A549 (cell line): ENCODE measurements at regions not wholly inside any gene's neighbourhood (a gene's known extent, or its start where the extent isn't known, plus 50 kb on each side); places are given as distances from the start of the nearest gene placed in this dataset.

Source experiments
- ATAC-seq, 2 experiments: fragments of 200-7000 bp in 1 of 2; fragments of >200 bp in 1 of 2; cut with Nextera tagmentation in 1 of 2; cut with Tn5 transposase in 1 of 2; 3 replicates each; pipeline versions ENCODE4 v1.8.0 to v1.9.1; 2018 to 2020; ENCODE audit warnings: mild to moderate bottlenecking in 1 of 2, moderate library complexity in 1 of 2
- CTCF ChIA-PET: fragments of 300-600 bp; sonication (Branson Sonifier 250); formaldehyde crosslinking; extraction: SDS; loops from one replicate; lab custom pipeline; 2021; ENCODE audit warnings: antibody characterized with exemption, inconsistent platforms; lab: Yijun Ruan, JAX
- POLR2A ChIA-PET: fragments of 350-600 bp; formaldehyde crosslinking; extraction: SDS; loops from one replicate; lab custom pipeline; 2021; ENCODE audit warnings: antibody characterized with exemption, inconsistent platforms; lab: Yijun Ruan, JAX
- DNase-seq, 2 experiments: peaks; one replicate each; pipeline versions ENCODE4 v3.0.0 to v3.0.0-alpha.2; 2011 to 2016; ENCODE audit warnings: low read depth in 1 of 2, low spot score in 1 of 2
- FAIRE-seq: peaks from 2 replicates; lab custom pipeline; 2011; peaks lifted over from hg19 to GRCh38; lab: Jason Lieb, UNC
- H3K27ac ChIP-seq, 2 experiments: fragments of >200 bp; sonication (Bioruptor Twin); formaldehyde crosslinking; 3 replicates each; pipeline ENCODE4 v1.5.1; 2016 to 2017
- H3K4me1 ChIP-seq: fragments of >200 bp; sonication (Bioruptor Twin); formaldehyde crosslinking; 3 replicates; pipeline ENCODE4 v1.6.1; 2016
- H3K4me2 ChIP-seq: fragments of >200 bp; sonication (Bioruptor Twin); formaldehyde crosslinking; 3 replicates; pipeline ENCODE4 v1.6.1; 2016
- H3K4me3 ChIP-seq: fragments of >200 bp; sonication (Bioruptor Twin); formaldehyde crosslinking; 3 replicates; pipeline ENCODE4 v1.5.1; 2016
- H3K9me3 ChIP-seq: fragments of >200 bp; sonication (Bioruptor Twin); formaldehyde crosslinking; 3 replicates; pipeline ENCODE4 v1.6.1; 2016
- BHLHE40 ChIP-seq: IDR thresholded peaks from 2 replicates; pipeline ENCODE4 v1.6.1; 2012; ENCODE audit warnings: low read depth, low read length, inconsistent platforms
- CBX8 ChIP-seq: fragments of 200-600 bp; sonication (generic); IDR thresholded peaks from 2 replicates; pipeline ENCODE4 v1.6.1; 2016
- CEBPB ChIP-seq, 2 experiments: fragments of >200 bp in 1 of 2; sonication (Bioruptor Twin) in 1 of 2; formaldehyde crosslinking in 1 of 2; IDR thresholded peaks; 2 replicates each; pipeline ENCODE4 v1.6.1; 2012 to 2016
- CHD2 ChIP-seq: fragments of 150-350 bp; IDR thresholded peaks from 2 replicates; pipeline ENCODE4 v1.6.1; 2014; ENCODE audit warnings: low read length; ENCODE audit not compliant: partially characterized antibody
- E2F6 ChIP-seq: IDR thresholded peaks from 2 replicates; pipeline ENCODE4 v1.6.1; 2012; ENCODE audit warnings: low read depth, borderline replicate concordance
- ELK1 ChIP-seq: fragments of 150-350 bp; IDR thresholded peaks from 2 replicates; pipeline ENCODE4 v1.6.1; 2014; ENCODE audit warnings: low read depth, mild to moderate bottlenecking, low read length
- ESRRA ChIP-seq: fragments of 150-350 bp; IDR thresholded peaks from 2 replicates; pipeline ENCODE4 v1.6.1; 2014; ENCODE audit warnings: mild to moderate bottlenecking, low read length, borderline replicate concordance
- GATA3 ChIP-seq: IDR thresholded peaks from 2 replicates; pipeline ENCODE4 v1.6.1; 2012; ENCODE audit warnings: borderline replicate concordance
- HES2 ChIP-seq: fragments of >200 bp; sonication (Bioruptor Twin); formaldehyde crosslinking; IDR thresholded peaks from 2 replicates; pipeline ENCODE4 v1.6.1; 2016
- HOXA7 ChIP-seq: fragments of 250-450 bp; sonication (Bioruptor Pico); IDR thresholded peaks from 2 replicates; pipeline ENCODE4 v1.5.0; 2020; ENCODE audit warnings: mild to moderate bottlenecking, moderate library complexity
- HOXB13 ChIP-seq: fragments of 250-450 bp; sonication (Bioruptor Pico); IDR thresholded peaks from 2 replicates; pipeline ENCODE4 v1.5.0; 2020; ENCODE audit warnings: low read depth, mild to moderate bottlenecking, moderate library complexity
- JUNB ChIP-seq: fragments of >200 bp; sonication (Bioruptor Twin); formaldehyde crosslinking; IDR thresholded peaks from 2 replicates; pipeline ENCODE4 v1.6.1; 2016
- KDM1A ChIP-seq: fragments of 200-600 bp; sonication (generic); IDR thresholded peaks from 2 replicates; pipeline ENCODE4 v1.6.1; 2016; ENCODE audit warnings: low read depth, mild to moderate bottlenecking
- MAFK ChIP-seq: fragments of 450-650 bp; IDR thresholded peaks from 2 replicates; pipeline ENCODE4 v1.6.1; 2014; ENCODE audit not compliant: partially characterized antibody
- MYC ChIP-seq: IDR thresholded peaks from 2 replicates; pipeline ENCODE4 v1.6.1; 2012; ENCODE audit warnings: mild to moderate bottlenecking, inconsistent platforms, low read length, improper control_type of control experiment, borderline replicate concordance
- NFE2L2 ChIP-seq: fragments of 150-350 bp; conservative IDR thresholded peaks from 2 replicates; pipeline ENCODE4 v1.6.1; 2014; ENCODE audit warnings: low read length
- NPAS2 ChIP-seq: fragments of 250-450 bp; sonication (Bioruptor Pico); IDR thresholded peaks from 2 replicates; pipeline ENCODE4 v1.8.0; 2022; ENCODE audit warnings: mild to moderate bottlenecking, moderate library complexity, borderline replicate concordance
- PHF8 ChIP-seq: fragments of 200-600 bp; sonication (generic); IDR thresholded peaks from 2 replicates; pipeline ENCODE4 v1.6.1; 2016; ENCODE audit warnings: low read depth, mild to moderate bottlenecking, antibody characterized with exemption, moderate library complexity, borderline replicate concordance
- POLR2AphosphoS2 ChIP-seq: conservative IDR thresholded peaks from 2 replicates; pipeline ENCODE4 v1.6.1; 2012; ENCODE audit warnings: low read length, improper control_type of control experiment, inconsistent platforms
- RARB ChIP-seq: fragments of 250-450 bp; sonication (Bioruptor Pico); IDR thresholded peaks from 2 replicates; pipeline ENCODE4 v1.8.0; 2021; ENCODE audit warnings: mild to moderate bottlenecking, moderate library complexity
- SMC3 ChIP-seq: fragments of >200 bp; sonication (Bioruptor Twin); formaldehyde crosslinking; IDR thresholded peaks from 3 replicates; pipeline ENCODE4 v1.6.1; 2018; ENCODE audit warnings: inconsistent platforms
- TFCP2L1 ChIP-seq: fragments of 250-450 bp; sonication (Bioruptor Pico); IDR thresholded peaks from 2 replicates; pipeline ENCODE4 v1.5.0; 2021; ENCODE audit warnings: mild to moderate bottlenecking
- TP53 ChIP-seq: fragments of 250-450 bp; sonication (Bioruptor Pico); IDR thresholded peaks from 2 replicates; pipeline ENCODE4 v1.5.0; 2021; ENCODE audit warnings: mild to moderate bottlenecking, moderate library complexity
- ZFP36 ChIP-seq: fragments of 450-650 bp; IDR thresholded peaks from 2 replicates; pipeline ENCODE4 v1.6.1; 2014; ENCODE audit warnings: borderline replicate concordance; ENCODE audit not compliant: partially characterized antibody
- ZNF302 ChIP-seq: fragments of 250-450 bp; sonication (Bioruptor Pico); IDR thresholded peaks from 2 replicates; pipeline ENCODE4 v1.9.0; 2021; ENCODE audit warnings: inconsistent platforms, mild to moderate bottlenecking, moderate library complexity
- ZSCAN20 ChIP-seq: fragments of 250-450 bp; sonication (Bioruptor Pico); IDR thresholded peaks from 2 replicates; pipeline ENCODE4 v1.8.0; 2022; ENCODE audit warnings: mild to moderate bottlenecking, moderate library complexity
- WGBS: methylation state at CpG from one replicate; pipeline ENCODE4 v1.1.6; 2017; ENCODE audit errors: missing lambda C conversion rate; 5-methylcytosine and 5-hydroxymethylcytosine counted together

- no peak overlapping the region for H3K4me3 ChIP-seq
- H3K4me1 ChIP-seq, result no peaks in the 10 kb centered on the region
- ChIA-PET CTCF (interaction anchor here (1.4 kb wide), 1 partner anchor 10 kb away, joined by 4 read pairs; no protein-coding TSS in a partner anchor), POLR2A (no interaction called here)
- H3K9me3 ChIP-seq, result no peaks in the 10 kb centered on the region
- no peak for DNase-seq
- 0% methylated on average over 1 of the region's 1 CpG for WGBS
- no peak for FAIRE-seq
- no peak overlapping the region for H3K4me2 ChIP-seq
- TF ChIP-seq ZFP36 (no peak), SMC3 (no peak), POLR2AphosphoS2 (no peak), BHLHE40 (no peak), HOXB13 (CRISPR knock-in tag) (no peak)
- no peak for ATAC-seq
- no peak overlapping the region for H3K27ac ChIP-seq
Observed at GRCh38 chr4:81804849-81805248, 333.1 kb upstream of the RASGEF1B start.

- 14% methylated on average over 5 of the region's 5 CpGs for WGBS
Observed at GRCh38 chr4:81802285-81802846, 330.7 kb upstream of the RASGEF1B start.

GRCh38 chr4:81799371-81799770 lies 327.7 kb upstream of the RASGEF1B start:
- Histone ChIP-seq H3K4me1 (no peaks in the 10 kb centered on the region), H3K4me2 (no peak overlapping the region), H3K9me3 (no peaks in the 10 kb centered on the region), H3K4me3 (no peak overlapping the region), H3K27ac (no peak overlapping the region)
- no peak for FAIRE-seq
- no peak for ATAC-seq
- POLR2A ChIA-PET, result no interaction called here
- DNase-seq, result no peak
- CTCF ChIA-PET, result interaction anchor here (1.2 kb wide), 1 partner anchor 10 kb away, joined by 3 read pairs; no protein-coding TSS in a partner anchor
- 8% methylated on average over 1 of the region's 1 CpG for WGBS
- TF ChIP-seq JUNB (no peak), ZFP36 (no peak), CEBPB (IDR thresholded peaks at IDR 0.05) (no peak)

More at GRCh38 chr4:81802285-81802846, 330.7 kb upstream of the RASGEF1B start:
- no peak for ATAC-seq
- no peak for FAIRE-seq
- no peak overlapping the region for H3K4me3 ChIP-seq
- no peaks in the 10 kb centered on the region for H3K9me3 ChIP-seq
- POLR2A ChIA-PET, result no interaction called here
- CTCF ChIA-PET, result no interaction called here
- no peak overlapping the region for H3K4me2 ChIP-seq
- no peak for DNase-seq
- TF ChIP-seq MYC (no peak), CHD2 (no peak), GATA3 (no peak), HES2 (no peak), ZSCAN20 (no peak), KDM1A (no peak), NFE2L2 (no peak), NPAS2 (CRISPR knock-in tag) (no peak), ELK1 (no peak), ESRRA (no peak), MAFK (no peak), ZNF302 (CRISPR knock-in tag) (no peak), PHF8 (no peak), TFCP2L1 (no peak), E2F6 (no peak), TP53 (CRISPR knock-in tag) (no peak), RARB (CRISPR knock-in tag) (no peak), HOXA7 (no peak), CBX8 (no peak), BHLHE40 (no peak)
- no peak overlapping the region for H3K27ac ChIP-seq
- H3K4me1 ChIP-seq, result no peaks in the 10 kb centered on the region
